ENCODE measurements at regions not wholly inside any gene's neighbourhood (a gene's known extent, or its start where the extent isn't known, plus 50 kb on each side); places are given as distances from the start of the nearest gene placed in this dataset.

GRCh38 chr1:29964718-29965533 lies 728.6 kb downstream of the PTPRU start:
- no peak for TF ChIP-seq YY1 (IDR thresholded peaks at IDR 0.05; ENCODE audit: extremely low read depth, insufficient replicate concordance, low read depth, low read length)
- TF ChIP-seq JUND (IDR thresholded peaks at IDR 0.05): no peak
- TF ChIP-seq MAX (IDR thresholded peaks at IDR 0.05): no peak
- TF ChIP-seq POLR2A (IDR thresholded peaks at IDR 0.05; ENCODE audit: borderline replicate concordance, extremely low read depth, insufficient read depth, insufficient read length): no peak
- TF ChIP-seq CBX3 (IDR thresholded peaks at IDR 0.05; ENCODE audit: low read depth): no peak
- no peak overlapping the region for H3K4me2 ChIP-seq (ENCODE audit: low read length)
- no peak overlapping the region for H2AFZ ChIP-seq (ENCODE audit: low read depth, low read length, poor library complexity, severe bottlenecking)
- no peak overlapping the region for H3K4me3 ChIP-seq (replicated peaks in 1 of 2; ENCODE audit: low read depth in 1 of 2, low read length in 2 of 2)
- DNase-seq (ENCODE audit: low read depth, low spot score) (no peak), ATAC-seq (no peak)
- H3K79me2 ChIP-seq (ENCODE audit: insufficient read depth, low read length): no peaks in the 10 kb centered on the region
- H3K9me3 ChIP-seq (ENCODE audit: control insufficient read depth in 1 of 2, insufficient read depth in 1 of 2, low read depth in 1 of 2, low read length in 2 of 2): no peaks in the 10 kb centered on the region; a peak in 1 of 4 replicates
- no peaks in the 10 kb centered on the region for H4K20me1 ChIP-seq (ENCODE audit: insufficient read depth)
- H3K9ac ChIP-seq (ENCODE audit: low read length): no peak overlapping the region
- RAD21 ChIA-PET (ENCODE audit: low non-redundant PET in 1 of 2, low total read pairs in 2 of 2, uncharacterized antibody in 2 of 2, unreplicated experiment in 2 of 2): no interaction called here
- H3K27ac ChIP-seq (ENCODE audit: low read depth, low read length): no peak overlapping the region
- H3K27me3 ChIP-seq (ENCODE audit: insufficient read depth, low read length): peaks cover 16% of the 10 kb centered on the region; the same call in 1 of the 2 replicates
- BruUV-seq (replicated peaks): no TSS peak
- H3K4me1 ChIP-seq (ENCODE audit: control insufficient read depth in 1 of 2, insufficient read depth in 2 of 2, low read length in 2 of 2): peaks cover 0 to 13% of the 10 kb centered on the region in 2 experiments; a peak in 2 of 4 replicates
- no peaks in the 10 kb centered on the region for H3K9me2 ChIP-seq (ENCODE audit: insufficient read depth)
- intact Hi-C loops (cut with micrococcal nuclease): no loop called here
- H3K36me3 ChIP-seq (ENCODE audit: control insufficient read depth in 1 of 2, insufficient read depth in 2 of 2, low read length in 2 of 2): no peaks in the 10 kb centered on the region
- POLR2A ChIA-PET: no interaction called here
- CTCF ChIA-PET: no interaction called here

GRCh38 chr1:29963946-29964345 lies 727.6 kb downstream of the PTPRU start:
- Histone ChIP-seq H3K4me3 (replicated peaks in 1 of 2; ENCODE audit: low read depth in 1 of 2, low read length in 2 of 2) (no peak overlapping the region), H4K20me1 (ENCODE audit: insufficient read depth) (no peaks in the 10 kb centered on the region), H3K9ac (ENCODE audit: low read length) (no peak overlapping the region), H3K79me2 (ENCODE audit: insufficient read depth, low read length) (no peaks in the 10 kb centered on the region), H3K36me3 (ENCODE audit: control insufficient read depth in 1 of 2, insufficient read depth in 2 of 2, low read length in 2 of 2) (no peaks in the 10 kb centered on the region), H2AFZ (ENCODE audit: low read depth, low read length, poor library complexity, severe bottlenecking) (no peak overlapping the region), H3K4me2 (ENCODE audit: low read length) (no peak overlapping the region), H3K4me1 (ENCODE audit: control insufficient read depth in 1 of 2, insufficient read depth in 2 of 2, low read length in 2 of 2) (peaks cover 0 to 13% of the 10 kb centered on the region in 2 experiments; a peak in 2 of 4 replicates), H3K27ac (ENCODE audit: low read depth, low read length) (no peak overlapping the region), H3K9me3 (ENCODE audit: control insufficient read depth in 1 of 2, insufficient read depth in 1 of 2, low read depth in 1 of 2, low read length in 2 of 2) (no peaks in the 10 kb centered on the region; a peak in 1 of 4 replicates), H3K9me2 (ENCODE audit: insufficient read depth) (no peaks in the 10 kb centered on the region), H3K27me3 (ENCODE audit: insufficient read depth, low read length) (peaks cover 10% of the 10 kb centered on the region; the same call in 1 of the 2 replicates)
- RAD21 ChIA-PET (ENCODE audit: low non-redundant PET in 1 of 2, low total read pairs in 2 of 2, uncharacterized antibody in 2 of 2, unreplicated experiment in 2 of 2): no interaction called here
- POLR2A ChIA-PET: no interaction called here
- CTCF ChIA-PET: no interaction called here
- no TSS peak for BruUV-seq (replicated peaks)
- ATAC-seq: no peak
- intact Hi-C loops (cut with micrococcal nuclease): no loop called here
- TF ChIP-seq ELF1 (IDR thresholded peaks at IDR 0.05; ENCODE audit: borderline replicate concordance, low read depth) (no peak), SP1 (IDR thresholded peaks at IDR 0.05; ENCODE audit: low read depth) (no peak), CTCF (IDR thresholded peaks at IDR 0.05 in 2 of 3, conservative IDR thresholded peaks at IDR 0.05 in 1 of 3; ENCODE audit: borderline replicate concordance in 1 of 3, insufficient read depth in 1 of 3, low read depth in 2 of 3, low read length in 2 of 3) (no peak), POLR2AphosphoS5 (IDR thresholded peaks at IDR 0.05; ENCODE audit: low read depth, low read length) (no peak), REST (IDR thresholded peaks at IDR 0.05; ENCODE audit: low read depth) (no peak), ZNF274 (IDR thresholded peaks at IDR 0.05; ENCODE audit: low read depth, low read length) (no peak)
- DNase-seq (ENCODE audit: low read depth, low spot score): no peak

Measured in HCT116 (cell line).